Right cardiac atrium (tissue), 5 donors: ENCODE measurements at regions not wholly inside any gene's neighbourhood (a gene's known extent, or its start where the extent isn't known, plus 50 kb on each side); places are given as distances from the start of the nearest gene placed in this dataset.

Source experiments
- ATAC-seq, 2 donors: fragments of 200-7000 bp; cut with Tn5 transposase; one replicate each; pipeline versions ENCODE4 v1.8.0 to v1.9.1; 2020; ENCODE audit warnings: moderate library complexity in 2 of 2, mild to moderate bottlenecking in 1 of 2
- DNase-seq, 3 donors: peaks; one replicate each; pipeline ENCODE4 v3.0.0-alpha.2; 2020
- H3K27ac ChIP-seq: one replicate; pipeline ENCODE4 v1.5.1; 2013; ENCODE audit warnings: mild to moderate bottlenecking, low read length, control low read depth, moderate library complexity
- H3K27me3 ChIP-seq: one replicate; pipeline ENCODE4 v1.6.1; 2013; ENCODE audit not compliant: control insufficient read depth, insufficient read depth
- H3K4me1 ChIP-seq: one replicate; pipeline ENCODE4 v1.6.1; 2013; ENCODE audit warnings: low read length; ENCODE audit not compliant: control insufficient read depth, insufficient read depth
- H3K4me3 ChIP-seq: one replicate; pipeline ENCODE4 v1.5.1; 2013; ENCODE audit warnings: low read length, control low read depth
- H3K9me3 ChIP-seq: one replicate; pipeline ENCODE4 v1.6.1; 2013; ENCODE audit warnings: low read length; ENCODE audit not compliant: control insufficient read depth
- WGBS: extraction: QIAGEN DNeasy Blood & Tissue Kit; methylation state at CpG from one replicate; pipeline ENCODE4 v1.1.7; 2013; 5-methylcytosine and 5-hydroxymethylcytosine counted together
- intact Hi-C, 4 donors: fragments of 100-400 bp; cut with DNase I; formaldehyde crosslinking; loops; one replicate each; pipeline versions ENCODE4 v1.11.0 to v1.14.0; 2022 to 2023
- donor health status: healthy with polysubstance abuse.
- donor health status: DM: no; HTN: yes; CAD: no.
- donor health status: DM: no; HTN: no; CAD: no.
- donor health status: DM: no; HTN: yes; CAD: no; lungs with severe emphysema.
- donor health status: DM: yes; HTN: yes; CAD: no.

DNA sequence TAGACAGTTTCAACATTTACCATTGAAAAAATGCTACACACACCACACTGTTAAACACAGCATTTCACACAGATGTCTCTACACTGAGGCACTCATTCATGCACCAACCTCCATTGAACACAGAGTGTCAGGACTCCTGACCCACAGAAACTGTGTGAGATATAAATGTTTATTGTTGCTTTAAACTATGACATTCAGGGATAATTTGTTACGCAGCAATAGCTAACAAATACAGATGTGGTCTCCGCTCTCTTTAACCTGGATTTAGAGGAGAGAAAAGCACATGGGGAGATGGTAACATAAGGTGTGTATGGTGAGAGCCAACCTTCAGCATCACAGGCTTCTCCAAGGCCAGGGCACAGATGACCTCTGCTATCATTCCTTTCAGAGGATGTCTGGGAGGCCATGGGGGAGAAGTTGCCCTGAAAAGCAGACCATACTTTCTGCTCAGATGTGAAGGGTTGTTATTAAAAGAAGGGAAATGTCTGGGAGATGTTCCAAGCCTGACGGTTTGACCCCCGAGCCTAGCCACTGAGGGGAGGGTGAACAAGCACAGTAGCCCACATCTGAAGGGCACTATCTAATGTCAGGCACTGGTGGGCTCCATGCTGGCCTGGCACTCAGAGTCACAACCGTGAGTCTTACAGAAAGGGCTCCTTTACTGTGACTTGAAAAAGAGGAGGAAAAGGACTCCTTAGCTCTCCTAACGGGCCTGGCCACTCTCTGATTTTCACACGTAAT lies 284.5 kb upstream of the TLE3 start:
- intact Hi-C loops = no loop called here
- DNase-seq = no peak
- Histone ChIP-seq H3K27ac (no peak overlapping the region), H3K27me3 (no peaks in the 10 kb centered on the region), H3K9me3 (peaks cover 2% of the 10 kb centered on the region), H3K4me3 (no peak overlapping the region), H3K4me1 (peaks cover 2% of the 10 kb centered on the region)
- ATAC-seq = no peak
- WGBS = 91% methylated on average over 7 of the region's 7 CpGs

DNA sequence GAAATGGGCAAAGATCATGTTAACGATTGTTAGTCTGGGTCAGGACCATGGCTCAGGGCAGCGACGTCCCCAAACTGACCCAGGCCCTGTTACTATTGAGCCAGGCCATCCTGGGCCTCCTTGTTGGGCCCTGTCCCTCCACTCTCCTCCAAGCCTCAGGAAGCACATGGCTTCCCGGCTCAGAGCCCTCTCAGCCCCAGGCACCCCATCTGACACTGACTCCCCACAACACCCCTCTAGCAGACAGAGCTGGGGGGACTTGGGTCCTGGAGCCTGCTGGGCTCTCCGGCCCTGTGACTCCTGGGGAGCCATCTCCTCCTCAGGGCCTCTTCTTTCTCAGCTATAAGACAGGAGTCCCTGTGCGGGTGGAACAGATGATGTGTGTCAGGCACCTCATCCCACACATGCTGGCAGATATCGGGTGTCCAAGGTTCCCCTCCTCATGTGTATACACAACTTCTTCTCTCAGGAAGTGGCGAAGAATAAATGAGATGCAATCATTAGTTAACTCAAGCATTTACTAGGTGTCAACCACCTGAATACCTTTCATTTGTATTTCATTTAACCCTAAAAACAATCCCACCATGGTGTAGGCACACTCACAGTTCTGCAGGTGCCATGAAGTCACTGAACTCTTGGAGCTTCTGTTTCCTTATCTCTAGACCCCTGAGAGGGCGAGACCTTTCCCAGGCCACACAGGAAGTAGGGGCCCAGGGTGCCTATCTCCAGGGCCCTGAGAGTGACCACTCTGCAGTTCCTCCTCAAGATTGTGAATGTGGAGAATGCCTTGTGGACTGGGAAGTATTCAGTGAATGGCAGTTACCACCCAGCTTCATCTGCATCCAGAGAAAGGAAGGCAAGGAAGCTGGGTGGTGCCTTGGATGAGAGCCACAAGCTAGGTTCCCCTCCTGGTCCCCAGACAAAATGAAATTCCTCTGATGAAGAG lies 282.5 kb upstream of the TLE3 start:
- DNase-seq (no peak), ATAC-seq (no peak)

GRCh38 chr15:70379134-70379533 lies 281.4 kb upstream of the TLE3 start:
- DNase-seq = no peak
- intact Hi-C loops = no loop called here
- H3K27me3 ChIP-seq = no peaks in the 10 kb centered on the region
- H3K27ac ChIP-seq = no peak overlapping the region
- ATAC-seq = no peak
- WGBS = 95% methylated on average over 9 of the region's 9 CpGs
- peaks cover 2% of the 10 kb centered on the region for H3K9me3 ChIP-seq
- no peak overlapping the region for H3K4me3 ChIP-seq
- peaks cover 11% of the 10 kb centered on the region for H3K4me1 ChIP-seq

More for the DNA sequence above, 282.5 kb upstream of the TLE3 start:
- Histone ChIP-seq H3K27ac (no peak overlapping the region), H3K9me3 (peaks cover 2% of the 10 kb centered on the region), H3K4me1 (peaks cover 9% of the 10 kb centered on the region), H3K4me3 (no peak overlapping the region), H3K27me3 (no peaks in the 10 kb centered on the region)
- WGBS = 93% methylated on average over 9 of the region's 9 CpGs
- intact Hi-C loops = no loop called here

DNA sequence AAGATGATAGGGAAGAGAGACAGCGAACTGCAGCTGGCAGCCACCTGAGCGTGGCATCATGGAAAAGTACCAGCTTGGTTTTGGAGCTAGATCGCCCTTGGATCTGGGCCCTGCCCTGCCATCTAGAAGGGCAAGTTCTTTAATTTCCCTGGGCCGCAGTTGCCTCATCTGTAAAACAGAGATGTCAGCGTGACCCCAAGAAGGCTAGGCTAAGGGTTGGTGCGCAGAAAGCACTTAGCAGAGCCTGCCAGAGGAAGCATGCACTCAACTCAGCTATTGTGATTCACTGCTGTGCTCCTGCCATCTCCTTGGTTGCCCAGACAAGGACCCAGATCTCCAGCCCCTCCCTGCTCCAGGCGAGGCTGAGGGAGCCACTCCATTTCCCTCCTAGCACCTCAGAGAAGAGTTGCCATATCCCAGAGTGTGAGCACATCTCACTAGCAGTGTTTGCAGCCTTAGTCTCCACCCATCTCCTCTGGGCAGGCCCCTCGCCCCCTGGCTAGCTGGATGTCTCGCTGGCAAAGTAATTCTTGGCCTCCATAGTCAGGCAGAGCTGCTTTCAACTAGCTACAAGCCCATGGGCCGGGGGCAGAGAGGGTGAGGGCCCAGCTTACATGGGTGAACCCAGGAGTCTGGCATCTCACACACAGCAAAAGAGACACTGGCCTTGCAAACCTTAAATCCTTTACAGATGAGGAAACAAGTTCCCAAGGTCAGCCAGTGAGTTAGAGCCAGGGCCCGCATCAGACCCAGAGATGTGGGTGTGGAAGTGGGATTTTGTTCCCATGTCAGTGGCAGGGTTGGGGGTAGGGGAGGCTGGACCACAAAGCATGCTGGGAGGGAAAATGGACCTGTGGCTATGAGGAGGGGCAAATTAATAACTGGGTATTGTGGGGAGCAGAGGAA lies 280.7 kb upstream of the TLE3 start:
- peaks cover 11% of the 10 kb centered on the region for H3K4me1 ChIP-seq
- no peaks in the 10 kb centered on the region for H3K27me3 ChIP-seq
- H3K27ac ChIP-seq = no peak overlapping the region
- H3K9me3 ChIP-seq = peaks cover 3% of the 10 kb centered on the region
- intact Hi-C loops = no loop called here
- DNase-seq (no peak), ATAC-seq (no peak)
- no peak overlapping the region for H3K4me3 ChIP-seq
- 90% methylated on average over 11 of the region's 11 CpGs for whole genome bisulfite sequencing

DNA sequence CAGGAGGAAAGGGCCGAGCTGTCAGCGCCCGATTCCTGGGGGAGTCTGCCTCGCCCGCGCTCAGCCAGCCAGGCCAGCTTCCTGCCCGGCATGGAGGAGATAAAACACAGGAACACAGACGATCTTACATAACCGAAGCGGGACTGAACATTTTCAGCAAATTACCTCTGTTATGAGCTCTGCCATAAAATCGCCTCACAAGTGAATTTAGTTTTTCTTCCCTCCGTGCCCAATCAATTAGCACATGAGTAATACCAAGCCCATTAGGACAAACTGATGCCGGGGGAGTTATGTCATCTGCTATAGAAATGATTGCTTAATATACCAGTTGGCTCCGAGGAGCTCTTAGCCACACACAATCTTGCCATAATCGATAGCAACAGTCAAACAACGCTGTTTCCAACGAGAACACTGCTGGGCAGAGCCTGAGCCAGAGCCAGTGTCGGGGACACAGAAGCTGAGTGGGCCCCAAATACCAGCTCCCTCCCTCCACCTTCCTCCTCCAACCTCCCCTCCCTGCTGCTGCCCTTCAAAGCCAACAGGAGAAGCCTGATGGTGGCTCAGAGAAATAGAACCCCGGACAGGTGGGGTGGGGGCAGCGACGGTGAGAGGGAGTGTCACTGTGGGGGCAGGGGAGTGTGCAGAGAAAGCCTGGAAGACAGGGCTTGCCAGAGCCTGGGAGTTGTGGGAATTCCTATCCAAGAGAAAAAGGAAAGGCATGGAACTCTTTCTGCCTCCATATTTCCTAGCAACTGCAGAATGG lies 279.4 kb upstream of the TLE3 start:
- DNase-seq = peak; percentile 78 to 93 (median 93)
- H3K9me3 ChIP-seq = peaks cover 3% of the 10 kb centered on the region
- 4% methylated on average over 21 of the region's 21 CpGs for WGBS
- H3K27ac ChIP-seq = no peak overlapping the region
- H3K4me3 ChIP-seq = no peak overlapping the region
- H3K27me3 ChIP-seq = no peaks in the 10 kb centered on the region
- peak; percentile 87 to 94 for ATAC-seq
- intact Hi-C loops = no loop called here
- peaks cover 11% of the 10 kb centered on the region for H3K4me1 ChIP-seq

DNA sequence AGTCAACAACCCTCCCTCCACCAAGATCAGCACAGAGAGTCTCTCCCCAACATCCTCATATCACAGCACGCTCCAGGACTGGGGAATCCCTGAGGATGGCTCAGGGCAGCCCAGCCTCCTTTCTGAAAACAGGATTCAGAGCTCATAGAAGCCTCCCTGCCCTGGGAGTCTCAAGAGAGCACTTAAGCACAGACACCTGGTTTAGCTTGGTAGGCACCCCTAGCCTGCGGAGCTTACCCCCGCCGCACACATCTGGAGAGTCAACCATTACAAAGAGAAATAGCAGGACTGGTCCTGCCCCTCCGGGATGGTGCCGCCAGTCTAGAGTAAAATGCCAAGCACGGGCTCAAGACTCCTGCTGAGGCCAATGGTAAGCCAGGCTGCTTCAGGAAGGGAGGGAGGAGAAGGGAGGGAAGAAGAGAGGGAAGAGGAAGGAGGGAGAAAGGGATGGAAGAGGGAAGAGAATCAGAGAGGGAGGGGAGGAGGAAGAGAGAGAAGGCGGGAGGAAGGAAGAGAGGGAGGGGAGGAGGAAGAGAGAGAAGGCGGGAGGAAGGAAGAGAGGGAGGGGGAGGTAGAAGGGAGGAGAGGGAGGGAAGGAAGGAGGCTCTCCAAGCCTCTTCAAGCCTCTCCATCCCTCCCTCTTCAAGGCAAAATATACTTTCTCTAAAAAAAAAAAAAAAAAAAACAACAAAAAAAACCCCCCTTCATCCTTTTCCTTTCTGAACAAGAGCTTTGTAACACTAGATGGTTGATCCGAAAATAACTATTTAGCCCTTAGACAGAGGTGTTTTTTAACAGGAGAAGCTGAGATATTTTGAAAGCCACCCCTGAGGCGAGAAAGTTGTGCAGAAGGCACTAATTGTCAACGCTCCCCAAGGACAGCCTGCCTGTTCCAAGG lies 278.6 kb upstream of the TLE3 start:
- 21% methylated on average over 12 of the region's 12 CpGs for WGBS
- Histone ChIP-seq H3K4me1 (peaks cover 11% of the 10 kb centered on the region), H3K27me3 (no peaks in the 10 kb centered on the region), H3K27ac (no peak overlapping the region), H3K9me3 (peaks cover 1% of the 10 kb centered on the region), H3K4me3 (no peak overlapping the region)
- ATAC-seq = peak; percentile 11 to 27
- no peak for DNase-seq
- intact Hi-C loops = no loop called here

- ATAC-seq (no peak), DNase-seq (no peak)
- Histone ChIP-seq H3K9me3 (peaks cover 1% of the 10 kb centered on the region), H3K27me3 (no peaks in the 10 kb centered on the region), H3K27ac (no peak overlapping the region), H3K4me3 (no peak overlapping the region), H3K4me1 (peaks cover 11% of the 10 kb centered on the region)
- intact Hi-C loops = no loop called here
- WGBS = 73% methylated on average over 3 of the region's 3 CpGs
Observed at GRCh38 chr15:70375586-70375985, 277.9 kb upstream of the TLE3 start.

DNA sequence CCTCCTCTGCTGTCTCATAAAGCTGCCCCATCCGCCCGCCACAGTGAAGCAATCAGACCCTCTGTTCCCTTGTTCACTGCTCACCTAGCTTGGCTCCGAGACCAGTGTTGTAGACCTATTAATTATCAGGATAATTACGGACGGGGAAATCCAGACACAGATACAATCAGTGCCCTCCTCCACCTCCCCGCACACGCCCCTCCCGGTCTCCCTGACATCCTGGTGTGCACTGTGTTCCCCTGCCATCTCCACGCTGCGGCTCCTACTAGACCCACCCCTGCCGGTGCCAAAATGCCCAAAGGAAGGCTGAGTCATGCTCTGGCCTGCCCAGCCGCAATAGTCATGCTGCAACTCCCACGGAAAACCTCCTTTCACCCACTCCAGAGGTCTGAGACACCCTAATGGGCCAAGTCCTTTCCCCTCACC lies 277.3 kb upstream of the TLE3 start:
- DNase-seq = peak in 2 of 3 donors; percentile 42 to 70
- H3K27ac ChIP-seq = no peak overlapping the region
- H3K9me3 ChIP-seq = peaks cover 1% of the 10 kb centered on the region
- intact Hi-C loops = no loop called here
- 46% methylated on average over 13 of the region's 13 CpGs for WGBS
- peak; percentile 49 to 78 for ATAC-seq
- H3K4me3 ChIP-seq = no peak overlapping the region
- no peaks in the 10 kb centered on the region for H3K27me3 ChIP-seq
- H3K4me1 ChIP-seq = peaks cover 11% of the 10 kb centered on the region

DNA sequence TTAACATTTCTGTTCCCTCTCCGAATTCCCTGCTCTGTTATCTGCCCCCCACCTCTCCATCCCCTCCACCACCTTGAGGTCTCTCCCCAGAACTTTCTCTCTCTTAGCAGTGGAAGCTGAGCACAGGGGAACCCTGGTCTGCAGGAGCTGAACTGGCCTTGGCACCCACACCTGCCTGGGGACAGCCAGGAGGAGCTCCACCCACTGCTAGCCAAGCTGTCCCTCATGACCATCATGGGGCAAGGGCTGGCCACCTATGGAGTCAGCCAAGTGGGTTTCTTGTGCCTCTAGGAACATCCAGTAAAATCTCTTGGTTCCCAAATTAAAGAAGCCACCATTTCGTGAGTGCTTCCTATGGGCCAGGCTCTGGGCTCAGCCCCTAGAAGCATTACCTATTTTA lies 276.4 kb upstream of the TLE3 start:
- no peak overlapping the region for H3K4me3 ChIP-seq
- intact Hi-C loops = no loop called here
- WGBS = 91% methylated on average over 2 of the region's 2 CpGs
- H3K27ac ChIP-seq = no peak overlapping the region
- ATAC-seq = no peak
- peaks cover 1% of the 10 kb centered on the region for H3K9me3 ChIP-seq
- peaks cover 11% of the 10 kb centered on the region for H3K4me1 ChIP-seq
- H3K27me3 ChIP-seq = no peaks in the 10 kb centered on the region
- no peak for DNase-seq
